Psoas muscle (tissue), 7 donors: ENCODE measurements at regions not wholly inside any gene's neighbourhood (a gene's known extent, or its start where the extent isn't known, plus 50 kb on each side); places are given as distances from the start of the nearest gene placed in this dataset.

ENCODE experiments used
- ATAC-seq, 4 donors: fragments of 200-7000 bp; cut with Tn5 transposase; one replicate each; pipeline ENCODE4 v1.9.1; 2020; ENCODE audit warnings: moderate library complexity in 3 of 4, mild to moderate bottlenecking in 2 of 4
- DNase-seq, 2 donors: peaks; one replicate each; pipeline ENCODE4 v3.0.0-alpha.2; 2020
- H3K27ac ChIP-seq: fragments of 200-600 bp; one replicate; pipeline ENCODE4 v1.8.0; 2022
- H3K27me3 ChIP-seq, 3 donors: fragments of 200-600 bp in 1 of 3; one replicate each; pipeline versions ENCODE4 v1.6.1 to v1.8.0; 2013 to 2022; ENCODE audit warnings: low read length in 2 of 3, mild to moderate bottlenecking in 2 of 3, moderate library complexity in 1 of 3; ENCODE audit not compliant: insufficient read depth in 3 of 3
- H3K36me3 ChIP-seq, 2 donors: fragments of 200-600 bp in 1 of 2; one replicate each; pipeline versions ENCODE4 v1.6.1 to v1.8.0; 2013 to 2022; ENCODE audit warnings: low read depth in 1 of 2, mild to moderate bottlenecking in 1 of 2, moderate library complexity in 1 of 2; ENCODE audit not compliant: insufficient read depth in 1 of 2
- H3K4me1 ChIP-seq: fragments of 200-600 bp; one replicate; pipeline ENCODE4 v1.8.0; 2022
- H3K4me3 ChIP-seq: fragments of 200-600 bp; one replicate; pipeline ENCODE4 v1.8.0; 2022; ENCODE audit warnings: mild to moderate bottlenecking
- H3K9me3 ChIP-seq: fragments of 200-600 bp; one replicate; pipeline ENCODE4 v1.8.0; 2022
- WGBS, 3 donors: extraction: QIAGEN DNeasy Blood & Tissue Kit; methylation state at CpG; one replicate each; pipeline versions ENCODE4 v1.1.6 to v1.1.7; 2013; 5-methylcytosine and 5-hydroxymethylcytosine counted together
- intact Hi-C, 2 donors: fragments of 100-400 bp; cut with DNase I; formaldehyde crosslinking; loops; one replicate each; pipeline versions ENCODE4 v1.11.0 to v1.14.2; 2022
- TF ChIP-seq, protein P1 (sequence below): fragments of 200-600 bp; IDR thresholded peaks from one replicate; pipeline ENCODE4 v1.8.0; 2022; ENCODE audit warnings: antibody characterized with exemption
- donor health status: healthy with polysubstance abuse.
- donor health status: DM: no; HTN: no; CAD: no; lungs with moderate emphysema.
- donor health status: Bipolar disorder and iron deficiency.
- donor health status: healthy.
- donor health status: DM: yes; HTN: yes; CAD: no.
- donor health status: DM: no; HTN: no; CAD: no.
- donor health status: DM: yes; HTN: yes; CAD: no.

- TF ChIP-seq, protein P1, sequence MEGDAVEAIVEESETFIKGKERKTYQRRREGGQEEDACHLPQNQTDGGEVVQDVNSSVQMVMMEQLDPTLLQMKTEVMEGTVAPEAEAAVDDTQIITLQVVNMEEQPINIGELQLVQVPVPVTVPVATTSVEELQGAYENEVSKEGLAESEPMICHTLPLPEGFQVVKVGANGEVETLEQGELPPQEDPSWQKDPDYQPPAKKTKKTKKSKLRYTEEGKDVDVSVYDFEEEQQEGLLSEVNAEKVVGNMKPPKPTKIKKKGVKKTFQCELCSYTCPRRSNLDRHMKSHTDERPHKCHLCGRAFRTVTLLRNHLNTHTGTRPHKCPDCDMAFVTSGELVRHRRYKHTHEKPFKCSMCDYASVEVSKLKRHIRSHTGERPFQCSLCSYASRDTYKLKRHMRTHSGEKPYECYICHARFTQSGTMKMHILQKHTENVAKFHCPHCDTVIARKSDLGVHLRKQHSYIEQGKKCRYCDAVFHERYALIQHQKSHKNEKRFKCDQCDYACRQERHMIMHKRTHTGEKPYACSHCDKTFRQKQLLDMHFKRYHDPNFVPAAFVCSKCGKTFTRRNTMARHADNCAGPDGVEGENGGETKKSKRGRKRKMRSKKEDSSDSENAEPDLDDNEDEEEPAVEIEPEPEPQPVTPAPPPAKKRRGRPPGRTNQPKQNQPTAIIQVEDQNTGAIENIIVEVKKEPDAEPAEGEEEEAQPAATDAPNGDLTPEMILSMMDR, result no peak
- no peak overlapping the region for H3K4me3 ChIP-seq
- H3K4me1 ChIP-seq, result no peaks in the 10 kb centered on the region
- H3K27ac ChIP-seq, result no peak overlapping the region
- no peaks in the 10 kb centered on the region for H3K27me3 ChIP-seq
- no peak for DNase-seq
- WGBS, 3 donors, result 83 to 89% (median 86%) methylated on average over 10 of the region's 10 CpGs
- no peak for ATAC-seq
- no peaks in the 10 kb centered on the region for H3K36me3 ChIP-seq
- H3K9me3 ChIP-seq, result no peaks in the 10 kb centered on the region
- intact Hi-C loops, result no loop called here
Measured at GRCh38 chr3:32621466-32621865, 50.8 kb upstream of the DYNC1LI1 start.

DNA sequence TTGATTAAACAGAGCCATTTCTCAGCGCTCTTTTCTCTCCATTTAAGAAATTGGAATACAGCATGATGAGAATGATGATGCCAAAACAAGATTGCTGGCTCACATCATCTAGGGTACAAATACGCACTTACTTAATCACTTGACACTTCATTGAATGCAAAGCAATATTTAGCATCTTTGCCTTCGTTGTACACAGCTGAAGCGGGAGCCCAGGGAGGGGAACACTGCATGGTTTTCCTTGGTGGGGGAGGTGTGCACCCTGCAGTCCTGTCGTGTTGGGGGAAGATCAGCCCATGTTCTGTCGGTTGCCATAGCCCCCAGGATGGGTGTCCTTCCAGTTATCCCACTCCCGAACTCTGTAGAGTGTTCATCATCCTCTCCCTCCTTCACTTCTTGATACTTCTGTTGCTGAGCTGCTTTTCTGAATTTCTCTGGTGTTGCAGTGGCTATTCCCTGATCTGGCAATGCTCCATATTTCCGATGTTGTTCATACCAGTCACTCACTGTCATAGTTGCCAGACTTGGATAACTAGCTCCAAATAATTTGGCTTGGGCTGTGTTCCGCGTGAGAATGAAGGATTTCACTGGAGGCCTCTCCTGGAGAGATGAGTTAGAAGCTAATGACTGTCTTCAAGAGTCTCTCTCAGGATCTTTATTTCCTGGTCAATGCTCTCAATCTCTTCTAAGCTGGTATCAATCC, 50.1 kb upstream of the DYNC1LI1 start:
- Histone ChIP-seq H3K4me3 (no peak overlapping the region), H3K27me3 (no peaks in the 10 kb centered on the region), H3K9me3 (no peaks in the 10 kb centered on the region), H3K4me1 (no peaks in the 10 kb centered on the region), H3K27ac (no peak overlapping the region), H3K36me3 (no peaks in the 10 kb centered on the region)
- TF ChIP-seq, protein P1, result no peak
- WGBS, 3 donors, result 73 to 83% (median 74%) methylated on average over 10 of the region's 10 CpGs
- ATAC-seq, result no peak
- no peak for DNase-seq
- intact Hi-C loops, result no loop called here
